ENCODE measurements at regions not wholly inside any gene's neighbourhood (a gene's known extent, or its start where the extent isn't known, plus 50 kb on each side); places are given as distances from the start of the nearest gene placed in this dataset.

DNA sequence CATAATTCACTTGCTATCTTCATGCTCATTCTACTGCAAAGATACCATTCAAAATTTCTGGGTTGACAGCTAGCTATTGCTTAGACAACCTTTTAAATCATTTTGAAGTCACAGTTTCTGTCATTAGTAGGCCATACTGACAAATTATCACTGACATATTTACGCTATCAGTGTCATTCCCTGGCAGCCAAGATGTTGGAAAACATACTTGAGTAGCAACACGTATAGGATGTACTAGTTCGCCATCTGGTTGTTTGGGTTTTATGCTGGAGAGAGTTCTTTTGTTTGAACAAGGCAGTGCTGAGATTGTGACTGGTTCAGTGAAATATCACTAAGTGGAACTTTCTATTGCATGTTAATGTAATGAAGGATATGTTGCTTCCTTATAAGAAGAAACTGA lies 621.9 kb downstream of the DTWD2 start:
- TF ChIP-seq, protein P1, sequence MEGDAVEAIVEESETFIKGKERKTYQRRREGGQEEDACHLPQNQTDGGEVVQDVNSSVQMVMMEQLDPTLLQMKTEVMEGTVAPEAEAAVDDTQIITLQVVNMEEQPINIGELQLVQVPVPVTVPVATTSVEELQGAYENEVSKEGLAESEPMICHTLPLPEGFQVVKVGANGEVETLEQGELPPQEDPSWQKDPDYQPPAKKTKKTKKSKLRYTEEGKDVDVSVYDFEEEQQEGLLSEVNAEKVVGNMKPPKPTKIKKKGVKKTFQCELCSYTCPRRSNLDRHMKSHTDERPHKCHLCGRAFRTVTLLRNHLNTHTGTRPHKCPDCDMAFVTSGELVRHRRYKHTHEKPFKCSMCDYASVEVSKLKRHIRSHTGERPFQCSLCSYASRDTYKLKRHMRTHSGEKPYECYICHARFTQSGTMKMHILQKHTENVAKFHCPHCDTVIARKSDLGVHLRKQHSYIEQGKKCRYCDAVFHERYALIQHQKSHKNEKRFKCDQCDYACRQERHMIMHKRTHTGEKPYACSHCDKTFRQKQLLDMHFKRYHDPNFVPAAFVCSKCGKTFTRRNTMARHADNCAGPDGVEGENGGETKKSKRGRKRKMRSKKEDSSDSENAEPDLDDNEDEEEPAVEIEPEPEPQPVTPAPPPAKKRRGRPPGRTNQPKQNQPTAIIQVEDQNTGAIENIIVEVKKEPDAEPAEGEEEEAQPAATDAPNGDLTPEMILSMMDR (IDR thresholded peaks at IDR 0.05), result no peak
- no peak for TF ChIP-seq POLR2A (IDR thresholded peaks at IDR 0.05)
